PC-9 (cell line): ENCODE measurements at regions not wholly inside any gene's neighbourhood (a gene's known extent, or its start where the extent isn't known, plus 50 kb on each side); places are given as distances from the start of the nearest gene placed in this dataset.

ENCODE experiments used
- BruUV-seq: library from RNA; stranded (reverse); fragments of 400-500 nt; replicated peaks from 2 replicates; lab custom pipeline; 2021; lab: Mats Ljungman, UMichigan
- CTCF ChIA-PET: fragments of 300-600 bp; sonication (Branson Sonifier 250); formaldehyde crosslinking; loops from one replicate; lab custom pipeline; 2022; ENCODE audit warnings: antibody characterized with exemption; lab: Charles Lee
- POLR2A ChIA-PET: fragments of 300-600 bp; sonication (Branson Sonifier 250); formaldehyde crosslinking; loops from one replicate; lab custom pipeline; 2022; ENCODE audit warnings: antibody characterized with exemption; ENCODE audit not compliant: unreplicated experiment; lab: Charles Lee
- DNase-seq, 2 experiments: peaks; one replicate each; pipeline versions ENCODE4 v3.0.0 to v3.0.0-alpha.2; 2015 to 2022; ENCODE audit warnings: mixed read lengths in 1 of 2
- H2AFZ ChIP-seq: fragments of 200-600 bp; sonication (generic); 2 replicates; pipeline ENCODE4 v1.8.1; 2017; ENCODE audit warnings: antibody characterized with exemption
- H3F3A ChIP-seq: fragments of 200-600 bp; sonication (generic); 2 replicates; pipeline ENCODE4 v1.8.1; 2017; ENCODE audit warnings: antibody characterized with exemption, mild to moderate bottlenecking, low read depth; ENCODE audit not compliant: insufficient read depth
- H3K27ac ChIP-seq: fragments of 200-600 bp; sonication (generic); 2 replicates; pipeline ENCODE4 v1.6.1; 2016; ENCODE audit warnings: mixed run types
- H3K27me3 ChIP-seq: fragments of 200-600 bp; sonication (generic); 2 replicates; pipeline ENCODE4 v1.6.1; 2016; ENCODE audit warnings: low read depth, mixed run types; ENCODE audit not compliant: insufficient read depth
- H3K36me3 ChIP-seq: fragments of 200-600 bp; sonication (generic); 2 replicates; pipeline ENCODE4 v1.6.1; 2016; ENCODE audit warnings: low read depth, mixed run types
- H3K4me1 ChIP-seq: fragments of 200-600 bp; sonication (generic); replicated peaks from 2 replicates; pipeline ENCODE4 v1.6.1; 2016; ENCODE audit warnings: mixed run types; ENCODE audit not compliant: insufficient read depth
- H3K4me2 ChIP-seq: fragments of 200-600 bp; sonication (generic); 2 replicates; pipeline ENCODE4 v1.6.1; 2017; ENCODE audit warnings: mixed run types
- H3K4me3 ChIP-seq: fragments of 200-600 bp; sonication (generic); 2 replicates; pipeline ENCODE4 v1.6.1; 2016; ENCODE audit warnings: mixed run types
- H3K79me2 ChIP-seq: fragments of 200-600 bp; sonication (generic); 2 replicates; pipeline ENCODE4 v1.6.1; 2017; ENCODE audit warnings: low read depth, mixed run types
- H3K9me2 ChIP-seq: fragments of 200-600 bp; sonication (generic); 2 replicates; pipeline ENCODE4 v1.8.1; 2017; ENCODE audit warnings: mild to moderate bottlenecking; ENCODE audit not compliant: insufficient read depth
- H3K9me3 ChIP-seq: fragments of 200-600 bp; sonication (generic); 2 replicates; pipeline ENCODE4 v1.8.1; 2016; ENCODE audit warnings: low read depth; ENCODE audit not compliant: insufficient read depth
- H4K20me1 ChIP-seq: fragments of 200-600 bp; sonication (generic); 2 replicates; pipeline ENCODE4 v1.8.1; 2017; ENCODE audit not compliant: insufficient read depth
- CTCF ChIP-seq: fragments of 200-600 bp; sonication (generic); conservative IDR thresholded peaks from 2 replicates; pipeline ENCODE4 v1.6.1; 2017; ENCODE audit warnings: mixed run types, antibody characterized with exemption, mild to moderate bottlenecking, moderate library complexity
- EZH2 ChIP-seq: fragments of 200-600 bp; sonication (generic); IDR thresholded peaks from 2 replicates; pipeline ENCODE4 v1.8.0; 2017; ENCODE audit warnings: antibody characterized with exemption, low read depth
- intact Hi-C: fragments of 100-400 bp; cut with micrococcal nuclease; formaldehyde crosslinking; loops from one replicate; pipeline ENCODE4 v1.10.0; 2022; ENCODE audit not compliant: unreplicated experiment

- Histone ChIP-seq H3K27ac (no peak overlapping the region), H3K79me2 (no peaks in the 10 kb centered on the region), H2AFZ (no peak overlapping the region), H3K4me1 (no peaks in the 10 kb centered on the region), H3K36me3 (no peaks in the 10 kb centered on the region), H3K27me3 (no peaks in the 10 kb centered on the region), H3K9me3 (no peaks in the 10 kb centered on the region), H3K9me2 (no peaks in the 10 kb centered on the region), H3K4me3 (no peak overlapping the region), H3F3A (no peaks in the 10 kb centered on the region), H4K20me1 (0 out of 2 replicates have a peak, but pooled peaks cover 3% of the 10 kb centered on the region), H3K4me2 (no peak overlapping the region)
- BruUV-seq = no TSS peak
- intact Hi-C loops = no loop called here
- POLR2A ChIA-PET = no interaction called here
- no peak for TF ChIP-seq CTCF
- no peak for TF ChIP-seq EZH2
- no peak for DNase-seq
- CTCF ChIA-PET = no interaction called here
These were observed 804.9 kb downstream of the SUCLG1 start for GRCh38 chr2:83654091-83654611.

- no peaks in the 10 kb centered on the region for H3F3A ChIP-seq
- BruUV-seq = no TSS peak
- DNase-seq = no peak
- H3K9me3 ChIP-seq = no peaks in the 10 kb centered on the region
- H3K4me1 ChIP-seq = no peaks in the 10 kb centered on the region
- H2AFZ ChIP-seq = no peak overlapping the region
- no peaks in the 10 kb centered on the region for H3K79me2 ChIP-seq
- intact Hi-C loops = no loop called here
- CTCF ChIA-PET = no interaction called here
- no peak overlapping the region for H3K4me3 ChIP-seq
- no peaks in the 10 kb centered on the region for H3K9me2 ChIP-seq
- no peaks in the 10 kb centered on the region for H3K27me3 ChIP-seq
- no peaks in the 10 kb centered on the region for H3K36me3 ChIP-seq
- no peak for TF ChIP-seq EZH2
- no peak for TF ChIP-seq CTCF
- POLR2A ChIA-PET = no interaction called here
- no peak overlapping the region for H3K27ac ChIP-seq
- no peak overlapping the region for H3K4me2 ChIP-seq
- 0 out of 2 replicates have a peak, but pooled peaks cover 3% of the 10 kb centered on the region for H4K20me1 ChIP-seq
These were observed 808.2 kb downstream of the SUCLG1 start for GRCh38 chr2:83650898-83651297.

GRCh38 chr2:83650161-83650560, 808.9 kb downstream of the SUCLG1 start:
- H3K27me3 ChIP-seq = no peaks in the 10 kb centered on the region
- no peaks in the 10 kb centered on the region for H3K79me2 ChIP-seq
- no peaks in the 10 kb centered on the region for H3K4me1 ChIP-seq
- no peak for DNase-seq
- no peaks in the 10 kb centered on the region for H3K36me3 ChIP-seq
- intact Hi-C loops = no loop called here
- no peaks in the 10 kb centered on the region for H3K9me3 ChIP-seq
- POLR2A ChIA-PET = no interaction called here
- no peak overlapping the region for H3K4me2 ChIP-seq
- H3K9me2 ChIP-seq = no peaks in the 10 kb centered on the region
- no peak overlapping the region for H3K27ac ChIP-seq
- no peaks in the 10 kb centered on the region for H3F3A ChIP-seq
- H3K4me3 ChIP-seq = no peak overlapping the region
- CTCF ChIA-PET = no interaction called here
- no TSS peak for BruUV-seq
- TF ChIP-seq EZH2 = no peak
- no peak for TF ChIP-seq CTCF
- no peaks in the 10 kb centered on the region for H4K20me1 ChIP-seq
- H2AFZ ChIP-seq = no peak overlapping the region
